ENCODE measurements at regions not wholly inside any gene's neighbourhood (a gene's known extent, or its start where the extent isn't known, plus 50 kb on each side); places are given as distances from the start of the nearest gene placed in this dataset.

- no peak overlapping the region for H3K4me3 ChIP-seq (ENCODE audit: low read depth, low read length)
- no peak for DNase-seq (ENCODE audit: low read depth)
- no peak for TF ChIP-seq CTCF (IDR thresholded peaks at IDR 0.05; ENCODE audit: control insufficient read depth, extremely low read depth, insufficient read depth)
Measured at GRCh38 chr10:16227674-16228073, 209.1 kb upstream of the PTER start.

- TF ChIP-seq CTCF (IDR thresholded peaks at IDR 0.05; ENCODE audit: control insufficient read depth, extremely low read depth, insufficient read depth), result no peak
- H3K4me3 ChIP-seq (ENCODE audit: low read depth, low read length), result no peak overlapping the region
- no peak for DNase-seq (ENCODE audit: low read depth)
Measured at GRCh38 chr10:16231176-16231575, 205.6 kb upstream of the PTER start.

- H3K4me3 ChIP-seq (ENCODE audit: low read depth, low read length), result no peak overlapping the region
- no peak for TF ChIP-seq CTCF (IDR thresholded peaks at IDR 0.05; ENCODE audit: control insufficient read depth, extremely low read depth, insufficient read depth)
- no peak for DNase-seq (ENCODE audit: low read depth)
Measured at GRCh38 chr10:16231734-16232435, 204.9 kb upstream of the PTER start.

GRCh38 chr10:16232441-16232840, 204.4 kb upstream of the PTER start:
- no peak for DNase-seq (ENCODE audit: low read depth)
- H3K4me3 ChIP-seq (ENCODE audit: low read depth, low read length), result no peak overlapping the region
- no peak for TF ChIP-seq CTCF (IDR thresholded peaks at IDR 0.05; ENCODE audit: control insufficient read depth, extremely low read depth, insufficient read depth)

GRCh38 chr10:16234916-16235315, 201.9 kb upstream of the PTER start:
- TF ChIP-seq CTCF (IDR thresholded peaks at IDR 0.05; ENCODE audit: control insufficient read depth, extremely low read depth, insufficient read depth), result no peak
- no peak for DNase-seq (ENCODE audit: low read depth)
- no peak overlapping the region for H3K4me3 ChIP-seq (ENCODE audit: low read depth, low read length)

- no peak for TF ChIP-seq CTCF (IDR thresholded peaks at IDR 0.05; ENCODE audit: control insufficient read depth, extremely low read depth, insufficient read depth)
- DNase-seq (ENCODE audit: low read depth), result no peak
- no peak overlapping the region for H3K4me3 ChIP-seq (ENCODE audit: low read depth, low read length)
Measured at GRCh38 chr10:16242446-16242845, 194.4 kb upstream of the PTER start.
